A673 (cell line): ENCODE measurements at regions not wholly inside any gene's neighbourhood (a gene's known extent, or its start where the extent isn't known, plus 50 kb on each side); places are given as distances from the start of the nearest gene placed in this dataset.
"Not testable (repeated sequence)": the region's sequence is repeated elsewhere in the genome, so short reads cannot be mapped to it uniquely, and the experiment has no call there.

Source experiments
- BruUV-seq: library from RNA; stranded (reverse); fragments of 400-500 nt; replicated peaks from 2 replicates; lab custom pipeline; 2021; lab: Mats Ljungman, UMichigan
- CTCF ChIA-PET: fragments of 300-600 bp; sonication (Branson Sonifier 250); formaldehyde crosslinking; loops from one replicate; lab custom pipeline; 2022; ENCODE audit warnings: antibody characterized with exemption; lab: Charles Lee
- POLR2A ChIA-PET: fragments of 300-600 bp; sonication (Branson Sonifier 250); formaldehyde crosslinking; loops from one replicate; lab custom pipeline; 2022; ENCODE audit warnings: antibody characterized with exemption; ENCODE audit not compliant: low non-redundant PET; lab: Charles Lee
- DNase-seq: peaks from one replicate; pipeline ENCODE4 v3.0.0-alpha.2; 2015; ENCODE audit warnings: low spot score
- H3K27ac ChIP-seq: fragments of 200-600 bp; sonication (generic); 2 replicates; pipeline ENCODE4 v1.5.1; 2016; ENCODE audit warnings: mixed run types, low read depth, mild to moderate bottlenecking, mixed read lengths, antibody characterized with exemption, low read length; ENCODE audit not compliant: poor library complexity, severe bottlenecking
- H3K27me3 ChIP-seq: fragments of 200-600 bp; sonication (generic); replicated peaks from 2 replicates; pipeline ENCODE4 v1.6.1; 2017; ENCODE audit warnings: mixed run types, low read depth, mild to moderate bottlenecking, mixed read lengths, antibody characterized with exemption, low read length; ENCODE audit not compliant: insufficient read depth, poor library complexity
- H3K36me3 ChIP-seq: fragments of 200-600 bp; sonication (generic); 2 replicates; pipeline ENCODE4 v1.6.1; 2016; ENCODE audit warnings: mixed run types, mild to moderate bottlenecking, mixed read lengths, antibody characterized with exemption, low read length; ENCODE audit not compliant: insufficient read depth, poor library complexity, severe bottlenecking
- H3K4me1 ChIP-seq: fragments of 200-600 bp; sonication (generic); 2 replicates; pipeline ENCODE4 v1.6.1; 2017; ENCODE audit warnings: mixed run types, mild to moderate bottlenecking, mixed read lengths, antibody characterized with exemption, low read length; ENCODE audit not compliant: insufficient read depth, poor library complexity, severe bottlenecking
- H3K4me3 ChIP-seq: fragments of 200-600 bp; sonication (generic); 2 replicates; pipeline ENCODE4 v1.5.1; 2016; ENCODE audit warnings: low read depth, mixed run types, mild to moderate bottlenecking, mixed read lengths, low read length; ENCODE audit not compliant: poor library complexity, severe bottlenecking
- H3K9me3 ChIP-seq: fragments of 200-600 bp; sonication (generic); 2 replicates; pipeline ENCODE4 v1.6.1; 2016; ENCODE audit warnings: mixed run types, low read depth, mild to moderate bottlenecking, mixed read lengths, antibody characterized with exemption, low read length; ENCODE audit not compliant: poor library complexity, severe bottlenecking
- EZH2 ChIP-seq: fragments of 200-600 bp; sonication (generic); IDR thresholded peaks from 2 replicates; pipeline ENCODE4 v1.6.1; 2017; ENCODE audit warnings: borderline replicate concordance, low read depth, mild to moderate bottlenecking, mixed read lengths, antibody characterized with exemption, low read length; ENCODE audit not compliant: poor library complexity, severe bottlenecking
- intact Hi-C: fragments of 100-400 bp; cut with micrococcal nuclease; formaldehyde crosslinking; loops from one replicate; pipeline ENCODE4 v1.10.0; 2022; ENCODE audit not compliant: unreplicated experiment
- TF ChIP-seq, protein P1 (sequence below): fragments of 300-800, 200-600 bp; sonication (generic); conservative IDR thresholded peaks from 2 replicates; pipeline ENCODE4 v1.5.1; 2017; ENCODE audit warnings: low read depth, mild to moderate bottlenecking, antibody characterized with exemption, low read length, moderate library complexity, mixed read lengths

DNA sequence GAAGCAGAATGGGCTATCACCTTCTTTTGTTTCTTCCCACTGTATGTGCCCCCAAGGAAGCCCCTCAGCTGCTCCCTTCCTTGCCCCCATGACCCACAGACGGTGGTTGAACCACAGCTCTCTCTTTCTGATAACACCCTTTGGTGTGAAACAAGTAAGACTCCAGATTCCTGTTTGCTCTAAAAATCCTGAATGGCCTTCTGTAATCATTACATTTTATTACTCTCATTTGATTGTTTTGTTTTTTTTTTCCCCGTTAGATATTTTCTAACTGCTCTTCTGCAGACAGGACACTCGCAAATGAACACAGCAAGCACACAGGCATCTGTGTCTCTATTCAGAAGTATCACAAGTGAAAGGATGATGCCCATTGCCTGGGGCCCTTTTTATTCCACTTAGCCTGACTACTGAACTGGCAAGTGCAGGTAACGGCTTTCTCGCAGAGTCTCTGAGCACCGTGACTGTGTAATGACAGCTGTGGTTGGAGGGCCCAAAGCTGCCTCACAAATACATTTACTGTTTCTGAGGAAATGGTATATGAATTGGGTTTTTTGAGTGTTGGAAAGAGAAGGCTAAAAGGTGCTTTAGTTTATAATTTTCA, 59.3 kb downstream of the OXGR1 start:
- no TSS peak for BruUV-seq
- intact Hi-C loops, result no loop called here
- Histone ChIP-seq H3K4me3 (no peak overlapping the region), H3K27me3 (peaks cover 6% of the 10 kb centered on the region), H3K27ac (no peak overlapping the region), H3K9me3 (no peaks in the 10 kb centered on the region), H3K36me3 (no peaks in the 10 kb centered on the region), H3K4me1 (no peaks in the 10 kb centered on the region)
- CTCF ChIA-PET, result no interaction called here
- DNase-seq, result no peak
- TF ChIP-seq, protein P1, sequence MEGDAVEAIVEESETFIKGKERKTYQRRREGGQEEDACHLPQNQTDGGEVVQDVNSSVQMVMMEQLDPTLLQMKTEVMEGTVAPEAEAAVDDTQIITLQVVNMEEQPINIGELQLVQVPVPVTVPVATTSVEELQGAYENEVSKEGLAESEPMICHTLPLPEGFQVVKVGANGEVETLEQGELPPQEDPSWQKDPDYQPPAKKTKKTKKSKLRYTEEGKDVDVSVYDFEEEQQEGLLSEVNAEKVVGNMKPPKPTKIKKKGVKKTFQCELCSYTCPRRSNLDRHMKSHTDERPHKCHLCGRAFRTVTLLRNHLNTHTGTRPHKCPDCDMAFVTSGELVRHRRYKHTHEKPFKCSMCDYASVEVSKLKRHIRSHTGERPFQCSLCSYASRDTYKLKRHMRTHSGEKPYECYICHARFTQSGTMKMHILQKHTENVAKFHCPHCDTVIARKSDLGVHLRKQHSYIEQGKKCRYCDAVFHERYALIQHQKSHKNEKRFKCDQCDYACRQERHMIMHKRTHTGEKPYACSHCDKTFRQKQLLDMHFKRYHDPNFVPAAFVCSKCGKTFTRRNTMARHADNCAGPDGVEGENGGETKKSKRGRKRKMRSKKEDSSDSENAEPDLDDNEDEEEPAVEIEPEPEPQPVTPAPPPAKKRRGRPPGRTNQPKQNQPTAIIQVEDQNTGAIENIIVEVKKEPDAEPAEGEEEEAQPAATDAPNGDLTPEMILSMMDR, result no peak
- TF ChIP-seq EZH2, result no peak
- POLR2A ChIA-PET, result no interaction called here

DNA sequence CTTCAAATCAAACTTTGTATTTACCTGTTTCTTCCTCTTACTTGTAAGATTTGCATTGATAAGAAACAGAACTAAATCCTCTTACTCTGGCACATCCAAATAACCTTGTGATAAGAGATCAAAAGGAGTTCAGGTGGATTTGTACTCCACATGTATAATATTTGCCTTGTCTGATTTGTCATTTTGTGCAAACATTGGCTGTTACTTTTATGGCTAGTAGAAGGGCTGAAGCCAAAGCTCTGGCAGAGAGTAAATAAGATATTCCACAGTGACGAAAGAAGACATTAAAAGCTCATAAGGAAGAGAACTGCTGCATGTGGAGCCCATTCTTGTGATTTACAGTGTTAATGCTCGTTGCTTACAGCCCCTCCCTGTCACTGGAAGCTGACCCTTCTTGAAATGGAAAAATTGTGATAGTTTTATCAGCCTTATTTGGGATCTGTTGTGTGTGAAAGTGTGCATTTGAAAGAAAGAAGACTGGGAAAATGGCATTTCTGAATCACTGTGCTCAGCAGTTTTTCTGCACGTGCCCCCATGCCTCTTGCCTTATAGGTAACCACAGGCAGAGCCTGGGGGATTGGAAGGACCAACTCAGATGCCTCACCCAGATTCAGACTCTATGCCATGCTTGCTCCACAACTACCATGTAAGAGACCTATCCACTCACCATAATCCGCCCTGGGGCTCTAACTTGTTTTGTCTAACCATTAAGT, 68.2 kb downstream of the OXGR1 start:
- Histone ChIP-seq H3K27me3 (no peaks in the 10 kb centered on the region), H3K36me3 (no peaks in the 10 kb centered on the region), H3K4me1 (no peaks in the 10 kb centered on the region), H3K9me3 (no peaks in the 10 kb centered on the region), H3K27ac (no peak overlapping the region), H3K4me3 (no peak overlapping the region)
- no peak for TF ChIP-seq EZH2
- TF ChIP-seq, protein P1, result no peak
- ChIA-PET CTCF (no interaction called here), POLR2A (no interaction called here)
- BruUV-seq, result no TSS peak
- DNase-seq, result no peak
- intact Hi-C loops, result no loop called here

GRCh38 chr13:96925477-96925876, 68.8 kb downstream of the OXGR1 start:
- ChIA-PET POLR2A (no interaction called here), CTCF (no interaction called here)
- no peaks in the 10 kb centered on the region for H3K9me3 ChIP-seq
- TF ChIP-seq, protein P1, result no peak
- no peak for TF ChIP-seq EZH2
- H3K27me3 ChIP-seq, result no peaks in the 10 kb centered on the region
- DNase-seq, result no peak
- no peak overlapping the region for H3K4me3 ChIP-seq
- no peaks in the 10 kb centered on the region for H3K36me3 ChIP-seq
- H3K27ac ChIP-seq, result no peak overlapping the region
- no peaks in the 10 kb centered on the region for H3K4me1 ChIP-seq
- BruUV-seq, result no TSS peak
- intact Hi-C loops, result no loop called here

GRCh38 chr13:96918861-96919631, 75.2 kb downstream of the OXGR1 start:
- POLR2A ChIA-PET, intact Hi-C loops, H3K27ac ChIP-seq, DNase-seq, H3K4me3 ChIP-seq, H3K36me3 ChIP-seq, BruUV-seq, CTCF ChIA-PET, H3K4me1 ChIP-seq, H3K9me3 ChIP-seq: not testable (repeated sequence)
- H3K27me3 ChIP-seq, result peaks cover 16% of the 10 kb centered on the region
